ENCODE measurements at regions not wholly inside any gene's neighbourhood (a gene's known extent, or its start where the extent isn't known, plus 50 kb on each side); places are given as distances from the start of the nearest gene placed in this dataset.
A peak's percentile ranks its signal among the peaks of the same experiment; 100 is the strongest.

GRCh38 chr20:24153101-24154040 is 164.8 kb upstream of the GGTLC1 start:
- CTCF ChIA-PET = no interaction called here
- no peak for TF ChIP-seq CTCF (IDR thresholded peaks at IDR 0.05; ENCODE audit: low read depth, low read length)
- no peak for DNase-seq (ENCODE audit: low read depth, low spot score)

GRCh38 chr20:24151621-24152294 is 163.2 kb upstream of the GGTLC1 start:
- no peak overlapping the region for H3K4me3 ChIP-seq (ENCODE audit: low read depth, low read length)
- ChIA-PET POLR2A (no interaction called here), CTCF (interaction anchor here (0.8 kb wide), 1 partner anchor 9 kb away, joined by 3 read pairs; no protein-coding TSS in a partner anchor)
- no peak for DNase-seq (ENCODE audit: low read depth, low spot score)
- H3K27me3 ChIP-seq (ENCODE audit: control insufficient read depth, insufficient read depth, low read length) = no peaks in the 10 kb centered on the region
- no peaks in the 10 kb centered on the region for H3K9me3 ChIP-seq (ENCODE audit: control insufficient read depth, insufficient read depth, low read length)
- TF ChIP-seq CTCF (IDR thresholded peaks at IDR 0.05; ENCODE audit: low read depth, low read length) = no peak
- no peak overlapping the region for H3K27ac ChIP-seq (ENCODE audit: low read depth, low read length)

More at GRCh38 chr20:24153101-24154040, 164.8 kb upstream of the GGTLC1 start:
- no peak overlapping the region for H3K27ac ChIP-seq (ENCODE audit: low read depth, low read length)
- POLR2A ChIA-PET = no interaction called here
- no peak overlapping the region for H3K4me3 ChIP-seq (ENCODE audit: low read depth, low read length)
- no peaks in the 10 kb centered on the region for H3K9me3 ChIP-seq (ENCODE audit: control insufficient read depth, insufficient read depth, low read length)
- H3K27me3 ChIP-seq (ENCODE audit: control insufficient read depth, insufficient read depth, low read length) = no peaks in the 10 kb centered on the region

- no peak for TF ChIP-seq CTCF (IDR thresholded peaks at IDR 0.05; ENCODE audit: low read depth, low read length)
- POLR2A ChIA-PET = no interaction called here
- Histone ChIP-seq H3K27ac (ENCODE audit: low read depth, low read length) (no peak overlapping the region), H3K9me3 (ENCODE audit: control insufficient read depth, insufficient read depth, low read length) (no peaks in the 10 kb centered on the region), H3K4me3 (ENCODE audit: low read depth, low read length) (no peak overlapping the region), H3K27me3 (ENCODE audit: control insufficient read depth, insufficient read depth, low read length) (no peaks in the 10 kb centered on the region)
- DNase-seq (ENCODE audit: low read depth, low spot score) = no peak
- CTCF ChIA-PET = no interaction called here
Measured at GRCh38 chr20:24150406-24150805, 161.8 kb upstream of the GGTLC1 start.

GRCh38 chr20:24149881-24150307 is 161.3 kb upstream of the GGTLC1 start:
- DNase-seq (ENCODE audit: low read depth, low spot score) = no peak
- Histone ChIP-seq H3K27me3 (ENCODE audit: control insufficient read depth, insufficient read depth, low read length) (no peaks in the 10 kb centered on the region), H3K9me3 (ENCODE audit: control insufficient read depth, insufficient read depth, low read length) (no peaks in the 10 kb centered on the region), H3K4me3 (ENCODE audit: low read depth, low read length) (no peak overlapping the region), H3K27ac (ENCODE audit: low read depth, low read length) (no peak overlapping the region)
- CTCF ChIA-PET = interaction anchor here (1.4 kb wide), 1 partner anchor 10 kb away, joined by 4 read pairs; no protein-coding TSS in a partner anchor
- peak; percentile 50 for TF ChIP-seq CTCF (IDR thresholded peaks at IDR 0.05; ENCODE audit: low read depth, low read length)
- POLR2A ChIA-PET = no interaction called here

- DNase-seq (ENCODE audit: low read depth, low spot score) = no peak
Measured at GRCh38 chr20:24149175-24149574, 160.6 kb upstream of the GGTLC1 start.

More at GRCh38 chr20:24149175-24149574, 160.6 kb upstream of the GGTLC1 start:
- Histone ChIP-seq H3K27ac (ENCODE audit: low read depth, low read length) (no peak overlapping the region), H3K9me3 (ENCODE audit: control insufficient read depth, insufficient read depth, low read length) (no peaks in the 10 kb centered on the region; the same call in 1 of the 2 replicates), H3K27me3 (ENCODE audit: control insufficient read depth, insufficient read depth, low read length) (no peaks in the 10 kb centered on the region), H3K4me3 (ENCODE audit: low read depth, low read length) (no peak overlapping the region)
- no peak for TF ChIP-seq CTCF (IDR thresholded peaks at IDR 0.05; ENCODE audit: low read depth, low read length)
- POLR2A ChIA-PET = no interaction called here
- CTCF ChIA-PET = interaction anchor here (1.4 kb wide), 1 partner anchor 11 kb away, joined by 4 read pairs; no protein-coding TSS in a partner anchor
